Karpas-422 (cell line): ENCODE measurements at regions not wholly inside any gene's neighbourhood (a gene's known extent, or its start where the extent isn't known, plus 50 kb on each side); places are given as distances from the start of the nearest gene placed in this dataset. TPM values are rescaled to one million over a fixed set of nuclear protein-coding genes. Genes with fewer than 3 reads are reported as not detected.
A peak's percentile ranks its signal among the peaks of the same experiment; 100 is the strongest.

Source experiments
- DNase-seq: peaks from one replicate; pipeline ENCODE4 v3.0.0-alpha.2; 2015
- H2AFZ ChIP-seq: fragments of 200-600 bp; sonication (generic); 2 replicates; pipeline ENCODE4 v1.6.1; 2014; ENCODE audit warnings: antibody characterized with exemption, low read length, mixed read lengths
- H3K27ac ChIP-seq: fragments of 200-600 bp; sonication (generic); 2 replicates; pipeline ENCODE4 v1.5.1; 2014; ENCODE audit warnings: mild to moderate bottlenecking, low read length, moderate library complexity
- H3K27me3 ChIP-seq: fragments of 200-600 bp; sonication (generic); 2 replicates; pipeline ENCODE4 v1.6.1; 2014; ENCODE audit warnings: low read length, mixed read lengths
- H3K36me3 ChIP-seq: fragments of 200-600 bp; sonication (generic); 2 replicates; pipeline ENCODE4 v1.6.1; 2014; ENCODE audit warnings: low read length, mixed read lengths; ENCODE audit not compliant: insufficient read depth
- H3K4me1 ChIP-seq: fragments of 200-600 bp; sonication (generic); 2 replicates; pipeline ENCODE4 v1.6.1; 2014; ENCODE audit warnings: mild to moderate bottlenecking, low read length, mixed read lengths
- H3K4me2 ChIP-seq: fragments of 200-600 bp; sonication (generic); 2 replicates; pipeline ENCODE4 v1.6.1; 2014; ENCODE audit warnings: low read length, low read depth, mild to moderate bottlenecking; ENCODE audit not compliant: poor library complexity, severe bottlenecking
- H3K4me3 ChIP-seq: fragments of 200-600 bp; sonication (generic); 2 replicates; pipeline ENCODE4 v1.5.1; 2014; ENCODE audit warnings: mild to moderate bottlenecking, antibody characterized with exemption, low read length, mixed read lengths
- H3K79me2 ChIP-seq: fragments of 200-600 bp; sonication (generic); 2 replicates; pipeline ENCODE4 v1.6.1; 2014; ENCODE audit warnings: mild to moderate bottlenecking, low read length, mixed read lengths
- H3K9ac ChIP-seq: fragments of 200-600 bp; sonication (generic); 2 replicates; pipeline ENCODE4 v1.6.0; 2014; ENCODE audit warnings: low read length
- H3K9me2 ChIP-seq: fragments of 200-600 bp; sonication (generic), shearing (Covaris generic); replicated peaks from 2 replicates; pipeline ENCODE4 v1.6.0; 2014; ENCODE audit warnings: mild to moderate bottlenecking, low read length, moderate library complexity; ENCODE audit not compliant: insufficient read depth
- H3K9me3 ChIP-seq: fragments of 300-700, 200-600 bp; sonication (generic); 2 replicates; pipeline ENCODE4 v1.6.1; 2014; ENCODE audit warnings: low read length, mixed read lengths
- H4K20me1 ChIP-seq: fragments of 200-600 bp; sonication (generic); 2 replicates; pipeline ENCODE4 v1.6.1; 2014; ENCODE audit warnings: mild to moderate bottlenecking, antibody characterized with exemption, low read length, low read depth; ENCODE audit not compliant: insufficient read depth
- small RNA-seq: library from RNA; depleted of rRNA; stranded (forward); fragments of <200 nt; gene quantifications from one replicate; pipeline ENCODE3, GENCODE V24; 2014

DNA sequence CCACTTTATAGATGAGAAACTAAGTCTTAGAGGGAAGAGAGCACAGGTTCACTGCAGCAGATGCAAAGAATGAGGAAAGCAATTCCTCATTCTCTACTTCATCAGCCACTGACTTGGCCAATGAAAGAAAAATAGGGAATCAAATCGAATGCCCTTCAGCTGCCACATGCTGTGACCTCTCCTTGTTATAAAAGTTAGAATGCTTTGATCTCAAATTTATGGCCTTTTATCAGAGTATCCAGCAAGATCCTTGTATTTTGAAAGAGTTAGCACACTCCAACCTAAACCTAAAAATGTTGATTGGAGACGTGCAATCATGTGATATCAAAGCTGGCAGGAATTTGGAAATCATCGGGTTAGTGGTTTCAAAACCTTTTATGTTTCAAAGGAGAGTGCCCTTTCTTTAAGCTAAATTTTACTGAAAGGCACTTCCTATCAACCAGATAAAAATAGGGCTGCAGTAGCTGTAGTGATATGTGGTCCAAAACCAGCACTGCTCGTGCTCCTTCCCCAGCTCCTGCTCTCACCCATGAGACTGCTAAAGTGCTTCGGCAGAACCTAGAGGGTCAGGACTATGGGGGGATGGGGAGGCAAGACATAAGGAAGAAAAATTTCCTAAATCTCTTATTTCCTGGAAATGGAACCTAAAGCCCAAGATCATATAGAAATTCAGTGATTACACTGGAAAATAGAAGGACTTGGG lies 617.0 kb downstream of the PYDC2 start:
- Histone ChIP-seq H3K36me3 (no peaks in the 10 kb centered on the region), H2AFZ (no peak overlapping the region), H3K9me3 (no peaks in the 10 kb centered on the region), H3K79me2 (no peaks in the 10 kb centered on the region), H3K9me2 (no peaks in the 10 kb centered on the region), H4K20me1 (no peaks in the 10 kb centered on the region), H3K9ac (no peak overlapping the region), H3K27ac (no peak overlapping the region), H3K27me3 (no peaks in the 10 kb centered on the region), H3K4me2 (no peak overlapping the region), H3K4me1 (peaks cover 6% of the 10 kb centered on the region), H3K4me3 (no peak overlapping the region)
- no peak for DNase-seq

DNA sequence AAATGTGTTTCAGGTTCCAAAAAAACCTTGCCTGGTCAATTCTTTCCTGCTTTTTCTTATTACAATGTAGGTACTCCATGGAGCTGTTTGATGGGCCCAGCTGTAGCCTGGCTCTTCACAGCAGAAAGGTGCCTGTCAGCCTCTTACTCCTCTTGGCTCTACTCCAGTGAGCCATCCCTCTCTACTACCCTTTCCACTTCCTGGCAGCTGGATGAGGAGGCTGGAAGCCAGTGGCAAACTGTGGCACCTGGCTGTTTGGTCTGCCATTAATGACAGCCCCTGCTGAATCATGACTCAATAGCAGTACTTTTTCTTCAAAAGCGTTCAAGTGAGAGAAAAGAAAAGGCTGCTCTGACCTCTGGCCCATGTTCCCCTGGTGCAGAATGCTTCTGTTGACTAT lies 618.1 kb downstream of the PYDC2 start:
- Histone ChIP-seq H3K4me3 (no peak overlapping the region), H3K9me3 (no peaks in the 10 kb centered on the region), H3K36me3 (no peaks in the 10 kb centered on the region), H3K9me2 (no peaks in the 10 kb centered on the region), H4K20me1 (no peaks in the 10 kb centered on the region), H3K9ac (no peak overlapping the region), H3K79me2 (no peaks in the 10 kb centered on the region), H3K4me1 (peaks cover 6% of the 10 kb centered on the region), H3K27ac (no peak overlapping the region), H3K4me2 (no peak overlapping the region), H2AFZ (no peak overlapping the region), H3K27me3 (0 out of 2 replicates have a peak, but pooled peaks cover 1% of the 10 kb centered on the region)
- DNase-seq, result no peak

DNA sequence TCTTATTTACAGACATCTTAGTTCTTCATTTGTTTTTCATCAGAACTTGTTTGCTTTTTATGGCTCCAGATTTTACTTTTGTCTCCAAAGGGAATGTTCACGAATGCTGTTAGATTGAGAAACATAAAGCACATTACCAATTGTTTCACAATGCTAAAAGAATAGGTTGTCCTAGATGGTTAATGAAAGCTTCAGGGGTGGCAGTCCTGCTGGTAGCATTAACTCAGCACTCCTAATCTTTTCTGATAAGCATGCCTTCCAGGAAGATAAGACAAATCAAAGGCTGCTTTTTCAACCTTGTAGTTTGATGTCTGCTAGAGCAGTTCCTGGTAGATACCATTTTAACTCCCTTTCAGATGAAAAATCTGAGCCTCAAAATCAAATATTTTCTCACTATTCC lies 619.4 kb downstream of the PYDC2 start:
- Histone ChIP-seq H4K20me1 (no peaks in the 10 kb centered on the region), H3K27ac (no peak overlapping the region), H3K27me3 (0 out of 2 replicates have a peak, but pooled peaks cover 3% of the 10 kb centered on the region), H3K4me2 (no peak overlapping the region), H3K4me3 (no peak overlapping the region), H3K9me2 (no peaks in the 10 kb centered on the region), H3K79me2 (no peaks in the 10 kb centered on the region), H3K9me3 (no peaks in the 10 kb centered on the region), H3K9ac (no peak overlapping the region), H2AFZ (no peak overlapping the region), H3K36me3 (no peaks in the 10 kb centered on the region), H3K4me1 (peaks cover 6% of the 10 kb centered on the region)
- DNase-seq, result no peak

DNA sequence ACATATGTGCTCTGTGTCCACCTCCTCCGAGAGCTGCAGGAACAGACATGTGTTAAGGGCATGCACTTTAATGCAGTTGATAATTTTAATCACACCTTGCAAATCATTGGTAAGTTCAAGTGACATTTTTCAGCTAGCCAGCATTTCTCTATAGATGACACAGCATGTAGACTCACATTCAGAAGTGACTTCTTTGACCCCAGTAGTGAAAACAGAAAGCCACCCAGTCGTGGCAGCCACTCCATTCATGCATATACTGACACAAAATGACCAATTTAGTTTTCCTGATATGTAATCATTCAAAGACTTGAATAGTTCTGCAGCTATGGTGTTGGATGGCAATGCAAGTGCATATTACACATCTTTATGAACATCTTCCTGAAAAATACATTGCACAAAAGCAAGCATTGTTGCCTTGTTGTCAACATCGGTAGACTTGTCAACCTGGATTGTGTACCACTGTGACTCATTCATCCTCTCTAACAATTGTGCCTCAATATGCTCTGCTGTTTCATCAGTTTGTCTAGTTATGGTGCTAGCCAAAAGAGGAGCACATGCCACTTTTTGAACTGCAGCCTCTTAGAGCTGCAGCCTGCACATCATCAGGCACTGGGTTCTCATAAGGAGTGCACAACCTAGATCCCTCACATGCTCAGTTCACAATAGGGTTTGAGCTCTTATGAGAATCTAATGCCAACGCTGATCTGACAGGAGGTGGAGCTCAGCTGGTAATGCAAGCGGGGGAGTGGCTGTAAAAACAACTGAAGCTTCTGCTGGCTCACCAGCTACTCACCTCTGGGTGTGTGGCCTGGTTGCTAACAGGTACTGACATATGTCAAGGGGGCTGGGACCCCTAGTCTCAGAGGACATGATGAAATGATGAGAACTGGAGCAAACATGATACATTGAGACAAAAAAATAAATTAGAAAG lies 622.0 kb downstream of the PYDC2 start:
- no peak overlapping the region for H3K9ac ChIP-seq
- no peaks in the 10 kb centered on the region for H4K20me1 ChIP-seq
- no peaks in the 10 kb centered on the region for H3K9me3 ChIP-seq
- no peak overlapping the region for H3K4me2 ChIP-seq
- no peaks in the 10 kb centered on the region for H3K4me1 ChIP-seq
- H2AFZ ChIP-seq, result no peak overlapping the region
- 0 out of 2 replicates have a peak, but pooled peaks cover 3% of the 10 kb centered on the region for H3K27me3 ChIP-seq
- H3K27ac ChIP-seq, result no peak overlapping the region
- no peaks in the 10 kb centered on the region for H3K79me2 ChIP-seq
- H3K9me2 ChIP-seq, result no peaks in the 10 kb centered on the region
- H3K36me3 ChIP-seq, result no peaks in the 10 kb centered on the region
- DNase-seq, result peak; percentile 49
- H3K4me3 ChIP-seq, result no peak overlapping the region

Small RNA genes in the stretch of these regions (small RNA-seq; reads per million reads assigned to genes)
- not detected for gene RF00019
